Ovary (tissue), 7 donors: ENCODE measurements at regions not wholly inside any gene's neighbourhood (a gene's known extent, or its start where the extent isn't known, plus 50 kb on each side); places are given as distances from the start of the nearest gene placed in this dataset.

Experiments used
- DNase-seq, 5 donors: peaks; one replicate each; pipeline ENCODE4 v3.0.0-alpha.2; 2019 to 2020
- H3K27ac ChIP-seq, 2 donors: fragments of 200-600 bp; one replicate each; pipeline versions ENCODE4 v1.5.1 to v1.8.0; 2019 to 2022
- H3K27me3 ChIP-seq: fragments of 200-600 bp; one replicate; pipeline ENCODE4 v1.8.0; 2022
- H3K36me3 ChIP-seq: fragments of 200-600 bp; sonication (generic); one replicate; pipeline ENCODE4 v1.5.1; 2019
- H3K4me1 ChIP-seq: one replicate; pipeline ENCODE4 v1.8.1; 2013; ENCODE audit warnings: mild to moderate bottlenecking, moderate library complexity; ENCODE audit not compliant: insufficient read depth
- H3K4me3 ChIP-seq: fragments of 200-600 bp; sonication (generic); one replicate; pipeline ENCODE4 v1.5.1; 2017
- H3K9me3 ChIP-seq, 2 donors: fragments of 200-600 bp in 1 of 2; sonication (generic) in 1 of 2; one replicate each; pipeline versions ENCODE4 v1.5.1 to v1.8.1; 2013 to 2019; ENCODE audit warnings: mild to moderate bottlenecking in 1 of 2, moderate library complexity in 1 of 2
- CTCF ChIP-seq, 3 donors: fragments of 450-650 bp in 2 of 3; fragments of 200-600 bp in 1 of 3; IDR thresholded peaks; one replicate each; pipeline versions ENCODE4 v1.5.1 to v1.8.0; 2016 to 2022; ENCODE audit warnings: antibody characterized with exemption in 3 of 3, mild to moderate bottlenecking in 1 of 3
- EP300 ChIP-seq: sonication (generic); formaldehyde crosslinking; IDR thresholded peaks from one replicate; pipeline ENCODE4 v1.6.1; 2017; ENCODE audit warnings: antibody characterized with exemption
- POLR2A ChIP-seq: fragments of 450-650 bp; IDR thresholded peaks from one replicate; pipeline ENCODE4 v1.6.1; 2017; ENCODE audit warnings: antibody characterized with exemption, mild to moderate bottlenecking, moderate library complexity
- WGBS, 3 donors: extraction: QIAGEN DNeasy Blood & Tissue Kit in 1 of 3; methylation state at CpG; one replicate each; pipeline versions ENCODE4 v1.1.5 to v1.1.7; 2013 to 2017; 5-methylcytosine and 5-hydroxymethylcytosine counted together
- intact Hi-C, 4 donors: fragments of 100-400 bp; cut with DNase I; formaldehyde crosslinking; loops; one replicate each; pipeline versions ENCODE4 v1.11.0 to v1.15.1; 2022 to 2023
- donor health status: DM: no; HTN: no; CAD: no; lungs with moderate emphysema.
- donor health status: DM: no; HTN: no; CAD: no.
- donor health status: Bipolar disorder and iron deficiency.
- donor health status: DM: no; HTN: no; CAD: no.
- donor health status: DM: yes; HTN: yes; CAD: no.

GRCh38 chr9:90058182-90058763, 453.5 kb downstream of the GADD45G start:
- 78 to 81% (median 79%) methylated on average over 6 of the region's 6 CpGs for WGBS, 3 donors
- intact Hi-C loops, result no loop called here

GRCh38 chr9:90059436-90059835, 454.6 kb downstream of the GADD45G start:
- 94 to 96% (median 95%) methylated on average over 8 of the region's 8 CpGs for WGBS, 3 donors
- H3K27me3 ChIP-seq, result no peaks in the 10 kb centered on the region
- DNase-seq, result no peak
- TF ChIP-seq CTCF (IDR thresholded peaks at IDR 0.05), result no peak
- TF ChIP-seq POLR2A, result no peak
- no peak for TF ChIP-seq EP300
- intact Hi-C loops, result no loop called here
- H3K4me1 ChIP-seq, result no peaks in the 10 kb centered on the region
- H3K4me3 ChIP-seq, result no peak overlapping the region
- H3K27ac ChIP-seq, result no peak overlapping the region
- no peaks in the 10 kb centered on the region for H3K9me3 ChIP-seq
- H3K36me3 ChIP-seq, result no peaks in the 10 kb centered on the region

More at GRCh38 chr9:90058182-90058763, 453.5 kb downstream of the GADD45G start:
- Histone ChIP-seq H3K36me3 (no peaks in the 10 kb centered on the region), H3K4me1 (no peaks in the 10 kb centered on the region), H3K4me3 (no peak overlapping the region), H3K27me3 (no peaks in the 10 kb centered on the region), H3K27ac (no peak overlapping the region), H3K9me3 (no peaks in the 10 kb centered on the region)
- no peak for DNase-seq
- TF ChIP-seq CTCF (IDR thresholded peaks at IDR 0.05), result no peak
- TF ChIP-seq POLR2A, result no peak
- no peak for TF ChIP-seq EP300

GRCh38 chr9:90060256-90060655, 455.4 kb downstream of the GADD45G start:
- no peaks in the 10 kb centered on the region for H3K27me3 ChIP-seq
- no peak for DNase-seq
- H3K27ac ChIP-seq, result no peak overlapping the region
- 82 to 88% (median 88%) methylated on average over 8 of the region's 8 CpGs for WGBS, 3 donors
- no peak overlapping the region for H3K4me3 ChIP-seq
- TF ChIP-seq CTCF (IDR thresholded peaks at IDR 0.05) (no peak), EP300 (no peak), POLR2A (no peak)
- H3K36me3 ChIP-seq, result no peaks in the 10 kb centered on the region
- peaks cover 1% of the 10 kb centered on the region for H3K4me1 ChIP-seq
- no peaks in the 10 kb centered on the region for H3K9me3 ChIP-seq
- intact Hi-C loops, result no loop called here

- intact Hi-C loops, result no loop called here
- Histone ChIP-seq H3K9me3 (no peaks in the 10 kb centered on the region), H3K4me3 (no peak overlapping the region), H3K36me3 (no peaks in the 10 kb centered on the region), H3K27me3 (no peaks in the 10 kb centered on the region), H3K4me1 (peaks cover 1% of the 10 kb centered on the region), H3K27ac (no peak overlapping the region)
- TF ChIP-seq POLR2A, result no peak
- no peak for TF ChIP-seq EP300
- TF ChIP-seq CTCF (IDR thresholded peaks at IDR 0.05), result no peak
- WGBS, 3 donors, result 93 to 100% (median 96%) methylated on average over 1 of the region's 1 CpG
- no peak for DNase-seq
Observed at GRCh38 chr9:90061187-90061586, 456.4 kb downstream of the GADD45G start.
